Sigmoid colon (tissue), 4 donors: ENCODE measurements at regions not wholly inside any gene's neighbourhood (a gene's known extent, or its start where the extent isn't known, plus 50 kb on each side); places are given as distances from the start of the nearest gene placed in this dataset.
"Not testable (repeated sequence)": the region's sequence is repeated elsewhere in the genome, so short reads cannot be mapped to it uniquely, and the experiment has no call there.

Source experiments
- CTCF ChIP-seq, 4 experiments: fragments of 450-650 bp in 3 of 4; fragments of 200-600 bp in 1 of 4; IDR thresholded peaks; one replicate each; pipeline ENCODE4 v1.5.1; 2016 to 2019; ENCODE audit warnings: antibody characterized with exemption in 4 of 4, mild to moderate bottlenecking in 3 of 4, moderate library complexity in 2 of 4
- EP300 ChIP-seq, 4 donors: sonication (generic); formaldehyde crosslinking; IDR thresholded peaks; one replicate each; pipeline ENCODE4 v1.6.1; 2017; ENCODE audit warnings: antibody characterized with exemption in 4 of 4
- POLR2A ChIP-seq, 2 donors: fragments of 450-650 bp; IDR thresholded peaks; one replicate each; pipeline ENCODE4 v1.6.1; 2016; ENCODE audit warnings: antibody characterized with exemption in 2 of 2, mild to moderate bottlenecking in 2 of 2, moderate library complexity in 2 of 2
- POLR2AphosphoS5 ChIP-seq, 4 donors: sonication (generic); formaldehyde crosslinking; IDR thresholded peaks; one replicate each; pipeline ENCODE4 v1.6.1; 2017; ENCODE audit warnings: antibody characterized with exemption in 4 of 4

- not testable (repeated sequence) for TF ChIP-seq CTCF, POLR2AphosphoS5, POLR2A, EP300 (IDR thresholded peaks at IDR 0.05)
Observed at GRCh38 chr2:89106369-89107019, 415.0 kb downstream of the RPIA start.
